ENCODE measurements at regions not wholly inside any gene's neighbourhood (a gene's known extent, or its start where the extent isn't known, plus 50 kb on each side); places are given as distances from the start of the nearest gene placed in this dataset.

GRCh38 chr1:88454781-88455180 is 229.3 kb upstream of the PKN2 start:
- Histone ChIP-seq H3K4me3 (ENCODE audit: low read depth, low read length, poor library complexity, severe bottlenecking) (no peak overlapping the region), H3K27ac (ENCODE audit: low read depth, low read length, poor library complexity, severe bottlenecking) (no peak overlapping the region), H3K9me3 (ENCODE audit: low read depth, low read length, poor library complexity, severe bottlenecking) (no peaks in the 10 kb centered on the region), H3K27me3 (replicated peaks; ENCODE audit: insufficient read depth, low read depth, low read length, poor library complexity) (peaks cover 2% of the 10 kb centered on the region), H3K4me1 (ENCODE audit: insufficient read depth, low read length, poor library complexity, severe bottlenecking) (no peaks in the 10 kb centered on the region), H3K36me3 (ENCODE audit: insufficient read depth, low read length, poor library complexity, severe bottlenecking) (no peaks in the 10 kb centered on the region)
- no TSS peak for BruUV-seq (replicated peaks)
- ChIA-PET POLR2A (ENCODE audit: low non-redundant PET) (no interaction called here), CTCF (no interaction called here)
- DNase-seq (ENCODE audit: low spot score): no peak
- TF ChIP-seq, protein P1, sequence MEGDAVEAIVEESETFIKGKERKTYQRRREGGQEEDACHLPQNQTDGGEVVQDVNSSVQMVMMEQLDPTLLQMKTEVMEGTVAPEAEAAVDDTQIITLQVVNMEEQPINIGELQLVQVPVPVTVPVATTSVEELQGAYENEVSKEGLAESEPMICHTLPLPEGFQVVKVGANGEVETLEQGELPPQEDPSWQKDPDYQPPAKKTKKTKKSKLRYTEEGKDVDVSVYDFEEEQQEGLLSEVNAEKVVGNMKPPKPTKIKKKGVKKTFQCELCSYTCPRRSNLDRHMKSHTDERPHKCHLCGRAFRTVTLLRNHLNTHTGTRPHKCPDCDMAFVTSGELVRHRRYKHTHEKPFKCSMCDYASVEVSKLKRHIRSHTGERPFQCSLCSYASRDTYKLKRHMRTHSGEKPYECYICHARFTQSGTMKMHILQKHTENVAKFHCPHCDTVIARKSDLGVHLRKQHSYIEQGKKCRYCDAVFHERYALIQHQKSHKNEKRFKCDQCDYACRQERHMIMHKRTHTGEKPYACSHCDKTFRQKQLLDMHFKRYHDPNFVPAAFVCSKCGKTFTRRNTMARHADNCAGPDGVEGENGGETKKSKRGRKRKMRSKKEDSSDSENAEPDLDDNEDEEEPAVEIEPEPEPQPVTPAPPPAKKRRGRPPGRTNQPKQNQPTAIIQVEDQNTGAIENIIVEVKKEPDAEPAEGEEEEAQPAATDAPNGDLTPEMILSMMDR (conservative IDR thresholded peaks at IDR 0.05; ENCODE audit: low read depth, low read length): no peak
- no peak for TF ChIP-seq EZH2 (IDR thresholded peaks at IDR 0.05; ENCODE audit: borderline replicate concordance, low read depth, low read length, poor library complexity, severe bottlenecking)
- intact Hi-C loops (cut with micrococcal nuclease; ENCODE audit: unreplicated experiment): no loop called here

DNA sequence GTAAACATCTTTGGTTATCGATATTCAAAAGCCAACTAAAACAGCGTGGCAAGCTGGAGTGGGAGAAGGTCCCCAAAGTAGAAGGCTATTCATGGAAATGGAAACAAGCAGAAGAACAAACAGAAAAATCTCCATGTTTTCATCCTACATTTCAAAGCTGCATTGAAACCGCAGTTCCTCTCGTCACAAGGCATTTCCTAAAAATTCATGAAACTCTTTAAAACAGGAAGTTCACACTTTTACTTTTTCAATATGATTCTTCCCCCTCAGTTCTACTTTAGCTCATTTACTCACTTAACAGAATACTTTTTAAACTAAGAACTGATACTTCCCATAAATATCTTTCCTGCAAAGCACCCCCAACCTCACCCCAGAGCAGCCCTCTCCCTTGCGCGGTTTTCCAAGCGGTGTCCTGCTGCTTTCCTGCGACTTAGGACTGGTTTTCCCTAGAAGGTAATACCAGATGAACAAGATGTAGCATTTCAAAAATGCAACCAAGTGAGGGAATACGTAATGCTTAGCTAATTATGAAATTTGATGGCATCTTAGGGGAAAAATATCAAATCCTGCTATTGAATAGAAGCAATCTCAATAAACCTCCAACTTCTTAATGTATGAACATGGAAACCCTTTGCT is 228.3 kb upstream of the PKN2 start:
- ChIA-PET POLR2A (ENCODE audit: low non-redundant PET) (no interaction called here), CTCF (no interaction called here)
- H3K4me1 ChIP-seq (ENCODE audit: insufficient read depth, low read length, poor library complexity, severe bottlenecking): no peaks in the 10 kb centered on the region
- DNase-seq (ENCODE audit: low spot score): no peak
- no peak overlapping the region for H3K4me3 ChIP-seq (ENCODE audit: low read depth, low read length, poor library complexity, severe bottlenecking)
- H3K27ac ChIP-seq (ENCODE audit: low read depth, low read length, poor library complexity, severe bottlenecking): no peak overlapping the region
- no peaks in the 10 kb centered on the region for H3K9me3 ChIP-seq (ENCODE audit: low read depth, low read length, poor library complexity, severe bottlenecking)
- no peak for TF ChIP-seq EZH2 (IDR thresholded peaks at IDR 0.05; ENCODE audit: borderline replicate concordance, low read depth, low read length, poor library complexity, severe bottlenecking)
- TF ChIP-seq, protein P1 (conservative IDR thresholded peaks at IDR 0.05; ENCODE audit: low read depth, low read length): no peak
- peaks cover 8% of the 10 kb centered on the region for H3K27me3 ChIP-seq (replicated peaks; ENCODE audit: insufficient read depth, low read depth, low read length, poor library complexity)
- no TSS peak for BruUV-seq (replicated peaks)
- no peaks in the 10 kb centered on the region for H3K36me3 ChIP-seq (ENCODE audit: insufficient read depth, low read length, poor library complexity, severe bottlenecking)
- intact Hi-C loops (cut with micrococcal nuclease; ENCODE audit: unreplicated experiment): no loop called here

DNA sequence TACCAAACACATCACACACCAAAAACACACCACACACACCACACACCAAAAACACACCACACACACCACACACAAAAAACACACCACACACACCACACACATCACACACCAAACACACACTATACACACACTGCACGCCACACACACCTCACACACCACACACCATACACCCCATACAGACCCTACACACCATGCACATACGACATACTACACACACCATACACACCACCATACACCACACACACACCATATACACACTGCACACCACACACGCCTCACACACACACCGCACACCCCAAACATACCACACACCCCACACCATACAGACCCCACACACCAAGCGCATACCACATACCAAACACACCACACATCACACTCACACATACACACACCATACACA is 226.9 kb upstream of the PKN2 start:
- no peak for TF ChIP-seq EZH2 (IDR thresholded peaks at IDR 0.05; ENCODE audit: borderline replicate concordance, low read depth, low read length, poor library complexity, severe bottlenecking)
- TF ChIP-seq, protein P1 (conservative IDR thresholded peaks at IDR 0.05; ENCODE audit: low read depth, low read length): no peak
- intact Hi-C loops (cut with micrococcal nuclease; ENCODE audit: unreplicated experiment): no loop called here
- Histone ChIP-seq H3K36me3 (ENCODE audit: insufficient read depth, low read length, poor library complexity, severe bottlenecking) (no peaks in the 10 kb centered on the region), H3K27ac (ENCODE audit: low read depth, low read length, poor library complexity, severe bottlenecking) (no peak overlapping the region), H3K4me3 (ENCODE audit: low read depth, low read length, poor library complexity, severe bottlenecking) (no peak overlapping the region), H3K27me3 (replicated peaks; ENCODE audit: insufficient read depth, low read depth, low read length, poor library complexity) (peaks cover 20% of the 10 kb centered on the region), H3K9me3 (ENCODE audit: low read depth, low read length, poor library complexity, severe bottlenecking) (no peaks in the 10 kb centered on the region), H3K4me1 (ENCODE audit: insufficient read depth, low read length, poor library complexity, severe bottlenecking) (peaks cover 4% of the 10 kb centered on the region)
- POLR2A ChIA-PET (ENCODE audit: low non-redundant PET): no interaction called here
- no peak for DNase-seq (ENCODE audit: low spot score)
- no TSS peak for BruUV-seq (replicated peaks)
- CTCF ChIA-PET: no interaction called here

Data from A673 (cell line).